ENCODE measurements at regions not wholly inside any gene's neighbourhood (a gene's known extent, or its start where the extent isn't known, plus 50 kb on each side); places are given as distances from the start of the nearest gene placed in this dataset.

- DNase-seq, result peak; percentile 48
Measured at GRCh38 chr1:219666242-219666641, 53.3 kb upstream of the ZC3H11B start.

GRCh38 chr1:219665089-219665488, 52.2 kb upstream of the ZC3H11B start:
- no peak for DNase-seq

GRCh38 chr1:219664310-219665029, 51.6 kb upstream of the ZC3H11B start:
- no peak for DNase-seq
